AG04450 (cell line): ENCODE measurements at regions not wholly inside any gene's neighbourhood (a gene's known extent, or its start where the extent isn't known, plus 50 kb on each side); places are given as distances from the start of the nearest gene placed in this dataset.

Source experiments
- CTCF ChIA-PET: fragments of 300-600, 350-600 bp; formaldehyde crosslinking; extraction: SDS; loops from one replicate; lab custom pipeline; 2022; ENCODE audit warnings: antibody characterized with exemption, inconsistent platforms; lab: Charles Lee
- POLR2A ChIA-PET: fragments of 350-600 bp; formaldehyde crosslinking; extraction: SDS; loops from one replicate; lab custom pipeline; 2021; ENCODE audit warnings: antibody characterized with exemption, inconsistent platforms; lab: Yijun Ruan, JAX
- DNase-seq: peaks from one replicate; pipeline ENCODE4 v3.0.0-alpha.2; 2011; ENCODE audit warnings: low read depth, low spot score
- H3K27ac ChIP-seq: one replicate; pipeline ENCODE4 v1.5.1; 2012; ENCODE audit warnings: low read depth, low read length, control low read depth
- H3K27me3 ChIP-seq: one replicate; pipeline ENCODE4 v1.6.0; 2012; ENCODE audit warnings: low read length; ENCODE audit not compliant: control insufficient read depth, insufficient read depth
- H3K4me3 ChIP-seq: 2 replicates; pipeline ENCODE4 v1.5.1; 2011; ENCODE audit warnings: mild to moderate bottlenecking, low read depth, low read length, control low read depth
- H3K9me3 ChIP-seq: 2 replicates; pipeline ENCODE4 v1.5.1; 2012; ENCODE audit warnings: low read length; ENCODE audit not compliant: control insufficient read depth, insufficient read depth
- TF ChIP-seq, protein P1 (sequence below): IDR thresholded peaks from 2 replicates; pipeline ENCODE4 v1.5.1; 2011; ENCODE audit warnings: low read depth, low read length, control low read depth, inconsistent platforms

DNA sequence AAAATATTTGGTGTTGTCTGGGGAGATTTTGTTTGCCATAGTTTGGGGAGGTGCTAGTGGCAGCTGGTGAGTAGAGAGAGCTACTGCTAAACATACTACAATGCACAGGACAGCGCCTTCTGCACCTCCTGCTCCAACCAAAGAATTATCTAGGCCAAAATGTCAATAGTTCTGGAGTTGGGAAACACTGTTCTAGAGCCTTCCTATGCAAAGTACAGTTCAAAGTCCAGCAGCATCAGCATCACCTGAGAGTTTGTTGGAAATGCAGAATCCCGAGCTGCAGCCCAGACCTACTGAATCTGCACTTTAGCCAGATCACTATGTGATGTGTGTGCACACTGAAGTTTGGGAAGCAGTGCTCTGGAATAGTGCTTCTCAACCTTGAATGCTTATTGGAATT, 290.7 kb downstream of the TCF7L2 start:
- no peak overlapping the region for H3K4me3 ChIP-seq
- peaks cover 3% of the 10 kb centered on the region for H3K27me3 ChIP-seq
- ChIA-PET POLR2A (no interaction called here), CTCF (no interaction called here)
- no peak overlapping the region for H3K27ac ChIP-seq
- H3K9me3 ChIP-seq, result no peaks in the 10 kb centered on the region
- TF ChIP-seq, protein P1, sequence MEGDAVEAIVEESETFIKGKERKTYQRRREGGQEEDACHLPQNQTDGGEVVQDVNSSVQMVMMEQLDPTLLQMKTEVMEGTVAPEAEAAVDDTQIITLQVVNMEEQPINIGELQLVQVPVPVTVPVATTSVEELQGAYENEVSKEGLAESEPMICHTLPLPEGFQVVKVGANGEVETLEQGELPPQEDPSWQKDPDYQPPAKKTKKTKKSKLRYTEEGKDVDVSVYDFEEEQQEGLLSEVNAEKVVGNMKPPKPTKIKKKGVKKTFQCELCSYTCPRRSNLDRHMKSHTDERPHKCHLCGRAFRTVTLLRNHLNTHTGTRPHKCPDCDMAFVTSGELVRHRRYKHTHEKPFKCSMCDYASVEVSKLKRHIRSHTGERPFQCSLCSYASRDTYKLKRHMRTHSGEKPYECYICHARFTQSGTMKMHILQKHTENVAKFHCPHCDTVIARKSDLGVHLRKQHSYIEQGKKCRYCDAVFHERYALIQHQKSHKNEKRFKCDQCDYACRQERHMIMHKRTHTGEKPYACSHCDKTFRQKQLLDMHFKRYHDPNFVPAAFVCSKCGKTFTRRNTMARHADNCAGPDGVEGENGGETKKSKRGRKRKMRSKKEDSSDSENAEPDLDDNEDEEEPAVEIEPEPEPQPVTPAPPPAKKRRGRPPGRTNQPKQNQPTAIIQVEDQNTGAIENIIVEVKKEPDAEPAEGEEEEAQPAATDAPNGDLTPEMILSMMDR, result no peak
- DNase-seq, result no peak

DNA sequence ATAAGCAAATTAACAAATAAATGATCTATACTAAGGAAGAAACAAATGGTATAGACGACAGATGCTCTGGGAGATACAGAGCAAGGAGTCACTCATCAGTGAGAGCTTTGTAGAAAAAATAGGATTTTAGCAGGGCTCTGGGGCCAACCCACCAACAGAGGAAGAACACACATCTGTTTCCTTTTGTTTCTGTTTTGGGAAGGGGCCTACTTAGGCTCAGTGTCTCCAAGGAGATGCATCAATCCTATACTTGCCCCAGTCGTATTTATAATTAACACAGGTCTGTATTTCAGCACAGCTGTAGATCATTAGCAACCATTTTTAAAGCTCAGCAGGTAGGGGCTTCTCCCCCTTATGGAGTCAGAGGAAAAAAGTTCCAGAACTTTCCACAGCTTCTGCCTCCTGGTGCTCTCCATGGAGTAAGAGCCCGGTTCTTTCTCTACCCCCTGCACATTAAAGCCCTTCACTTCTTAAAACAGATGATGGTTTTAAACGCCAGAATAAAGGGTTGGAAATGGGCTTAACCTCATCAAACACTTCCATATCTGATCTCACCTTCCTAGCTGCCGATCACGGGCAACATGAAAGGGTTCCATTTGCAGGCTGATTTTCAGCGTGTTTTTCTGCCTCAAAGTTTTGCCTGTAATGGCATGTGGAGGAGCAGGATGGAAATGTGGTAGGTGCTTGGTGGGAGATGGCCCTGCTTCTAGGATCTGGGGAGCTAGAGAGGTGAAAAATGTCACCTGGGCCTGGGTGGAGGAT, 291.7 kb downstream of the TCF7L2 start:
- TF ChIP-seq, protein P1, result no peak
- no peaks in the 10 kb centered on the region for H3K9me3 ChIP-seq
- DNase-seq, result no peak
- no peak overlapping the region for H3K4me3 ChIP-seq
- peaks cover 3% of the 10 kb centered on the region for H3K27me3 ChIP-seq
- CTCF ChIA-PET, result no interaction called here
- POLR2A ChIA-PET, result no interaction called here
- no peak overlapping the region for H3K27ac ChIP-seq

- H3K4me3 ChIP-seq, result no peak overlapping the region
- CTCF ChIA-PET, result no interaction called here
- DNase-seq, result no peak
- H3K27me3 ChIP-seq, result peaks cover 3% of the 10 kb centered on the region
- H3K9me3 ChIP-seq, result no peaks in the 10 kb centered on the region
- POLR2A ChIA-PET, result no interaction called here
- TF ChIP-seq, protein P1, result no peak
- H3K27ac ChIP-seq, result no peak overlapping the region
Measured at GRCh38 chr10:113243311-113243710, 293.3 kb downstream of the TCF7L2 start.

- DNase-seq, result no peak
- TF ChIP-seq, protein P1, result no peak
- Histone ChIP-seq H3K27me3 (peaks cover 3% of the 10 kb centered on the region), H3K9me3 (no peaks in the 10 kb centered on the region), H3K4me3 (no peak overlapping the region), H3K27ac (no peak overlapping the region)
- CTCF ChIA-PET, result no interaction called here
- POLR2A ChIA-PET, result no interaction called here
Measured at GRCh38 chr10:113244750-113245149, 294.7 kb downstream of the TCF7L2 start.

GRCh38 chr10:113245286-113245685, 295.2 kb downstream of the TCF7L2 start:
- TF ChIP-seq, protein P1, result no peak
- ChIA-PET POLR2A (no interaction called here), CTCF (no interaction called here)
- no peak for DNase-seq
- no peaks in the 10 kb centered on the region for H3K9me3 ChIP-seq
- H3K27me3 ChIP-seq, result peaks cover 3% of the 10 kb centered on the region
- no peak overlapping the region for H3K27ac ChIP-seq
- no peak overlapping the region for H3K4me3 ChIP-seq
